ENCODE measurements at regions not wholly inside any gene's neighbourhood (a gene's known extent, or its start where the extent isn't known, plus 50 kb on each side); places are given as distances from the start of the nearest gene placed in this dataset.
A peak's percentile ranks its signal among the peaks of the same experiment; 100 is the strongest.
"Not testable (repeated sequence)": the region's sequence is repeated elsewhere in the genome, so short reads cannot be mapped to it uniquely, and the experiment has no call there.

- POLR2A ChIA-PET = interaction anchor here (1.1 kb wide), 1 partner anchor 1018 kb away, joined by 9 read pairs; no protein-coding TSS in a partner anchor
- H3K9me2 ChIP-seq; H3K9me3 ChIP-seq; H3K4me1 ChIP-seq (ENCODE audit: control insufficient read depth in 1 of 2, insufficient read depth in 2 of 2, low read depth in 1 of 2, low read length in 1 of 2); DNase-seq; H3K36me3 ChIP-seq (replicated peaks in 1 of 2; ENCODE audit: control insufficient read depth in 1 of 2, insufficient read depth in 2 of 2, low read length in 1 of 2); H2AFZ ChIP-seq (ENCODE audit: low read depth); CTCF ChIA-PET; H4K20me1 ChIP-seq (ENCODE audit: insufficient read depth); H3K27ac ChIP-seq (ENCODE audit: low read depth in 2 of 2, low read length in 1 of 2); H3K27me3 ChIP-seq (ENCODE audit: insufficient read depth); H3F3A ChIP-seq (replicated peaks; ENCODE audit: insufficient read depth): not testable (repeated sequence)
- Histone ChIP-seq H3K4me3 (ENCODE audit: low read depth in 2 of 2, low read length in 1 of 2) (peak overlapping the region in 1 of 2 experiments; percentile 65; a peak in 2 of 4 replicates), H3K4me2 (peak overlapping the region; percentile 67; the same call in 1 of the 2 replicates), H3K9ac (peak overlapping the region; percentile 79; the same call in 1 of the 2 replicates), H3K79me2 (ENCODE audit: insufficient read depth) (peaks cover 26% of the 10 kb centered on the region; the same call in 1 of the 2 replicates)
- WGBS (ENCODE audit: low lambda C conversion rate) = 78% methylated on average over 35 of the region's 35 CpGs
Measured at GRCh38 chr9:62798884-62799850, 1609.3 kb downstream of the SPATA31A7 start.

DNA sequence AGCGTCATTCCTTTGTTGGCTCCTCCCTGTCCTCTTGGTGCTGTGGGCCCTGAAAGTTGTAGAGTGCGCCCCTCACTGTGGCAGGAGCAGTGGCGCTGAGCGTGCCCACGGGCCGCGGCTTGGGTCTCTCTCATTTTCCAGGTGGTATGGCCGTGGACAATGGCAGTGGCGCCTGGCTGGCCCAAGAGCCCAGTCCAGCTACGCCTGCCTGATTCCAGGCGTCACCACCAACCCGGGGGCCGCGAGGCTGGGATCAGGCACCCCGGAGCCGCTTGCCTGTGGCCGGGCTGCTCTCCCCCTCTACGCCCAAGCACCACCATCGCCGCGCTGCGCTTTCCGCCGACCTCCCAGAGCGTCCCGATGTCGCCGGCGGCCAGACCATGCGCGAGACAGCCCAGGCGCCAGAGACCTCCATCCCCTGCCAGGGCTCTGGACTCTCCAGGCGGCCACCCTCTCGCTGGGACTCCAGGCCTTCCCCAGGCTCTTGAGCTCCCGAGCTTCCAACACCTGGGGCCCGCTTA, 1610.1 kb downstream of the SPATA31A7 start:
- DNase-seq; H3F3A ChIP-seq (replicated peaks; ENCODE audit: insufficient read depth); H3K9me3 ChIP-seq; CTCF ChIA-PET; H3K4me1 ChIP-seq (ENCODE audit: control insufficient read depth in 1 of 2, insufficient read depth in 2 of 2, low read depth in 1 of 2, low read length in 1 of 2); H3K27me3 ChIP-seq (ENCODE audit: insufficient read depth); H3K36me3 ChIP-seq (replicated peaks in 1 of 2; ENCODE audit: control insufficient read depth in 1 of 2, insufficient read depth in 2 of 2, low read length in 1 of 2); H3K9me2 ChIP-seq; H4K20me1 ChIP-seq (ENCODE audit: insufficient read depth): not testable (repeated sequence)
- peak; percentile 8; the same call in 1 of the 2 replicates for TF ChIP-seq MAX (IDR thresholded peaks at IDR 0.05; ENCODE audit: low read depth)
- POLR2A ChIA-PET = interaction anchor here (1.4 kb wide), 1 partner anchor 1018 kb away, joined by 4 read pairs; no protein-coding TSS in a partner anchor
- Histone ChIP-seq H3K4me3 (ENCODE audit: low read depth in 2 of 2, low read length in 1 of 2) (peak overlapping the region; percentile 52 to 65), H3K4me2 (peak overlapping the region; percentile 67), H3K79me2 (ENCODE audit: insufficient read depth) (peaks cover 26% of the 10 kb centered on the region; the same call in 1 of the 2 replicates), H3K9ac (peak overlapping the region; percentile 79), H3K27ac (ENCODE audit: low read depth in 2 of 2, low read length in 1 of 2) (peak overlapping the region in 1 of 2 experiments; percentile 60; a peak in 1 of 4 replicates), H2AFZ (ENCODE audit: low read depth) (peak overlapping the region; percentile 59; the same call in 1 of the 2 replicates)
- WGBS (ENCODE audit: low lambda C conversion rate) = 60% methylated on average over 26 of the region's 36 CpGs

DNA sequence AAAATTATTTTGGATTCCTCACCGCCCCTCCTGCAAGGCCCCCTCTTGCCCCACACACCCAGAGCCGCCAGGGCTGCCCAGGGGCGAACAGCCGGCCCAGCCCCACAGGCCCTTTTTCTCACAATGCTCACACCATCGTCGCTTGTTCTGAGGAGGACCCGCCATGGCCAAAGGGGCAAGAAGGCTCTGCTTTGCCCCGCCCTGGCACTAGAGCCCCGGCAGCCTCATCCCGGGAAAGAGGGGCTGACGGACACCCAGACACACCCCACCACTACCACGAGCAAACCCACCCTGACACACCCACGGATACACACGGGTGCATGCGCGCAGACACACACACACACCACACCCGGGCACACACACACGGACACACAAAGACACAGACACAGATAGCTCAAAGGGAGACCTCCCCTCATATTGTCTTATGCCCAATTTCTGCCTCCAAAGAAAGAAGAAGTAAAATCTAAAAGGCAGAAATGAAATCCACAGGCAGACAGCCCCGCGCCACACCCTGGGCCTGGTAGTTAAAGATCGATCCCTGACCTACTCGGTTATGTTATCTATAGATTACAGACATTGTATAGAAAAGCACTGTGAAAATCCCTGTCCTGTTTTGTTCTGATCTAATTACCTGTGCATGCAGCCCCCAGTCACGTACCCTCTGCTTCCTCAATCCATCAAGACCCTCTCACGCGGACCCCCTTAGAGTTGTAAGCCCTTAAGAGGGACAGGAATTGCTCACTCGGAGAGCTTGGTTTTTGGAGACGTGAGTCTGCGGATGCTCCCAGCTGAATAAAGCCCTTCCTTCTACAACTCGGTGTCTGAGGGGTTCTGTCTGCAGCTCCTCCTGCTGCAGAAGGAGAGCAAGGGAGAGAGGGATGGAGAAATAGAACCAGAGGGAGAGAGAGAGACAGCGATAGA, 1610.9 kb downstream of the SPATA31A7 start:
- H3K4me1 ChIP-seq (ENCODE audit: control insufficient read depth in 1 of 2, insufficient read depth in 2 of 2, low read depth in 1 of 2, low read length in 1 of 2); H4K20me1 ChIP-seq (ENCODE audit: insufficient read depth); H3K36me3 ChIP-seq (replicated peaks in 1 of 2; ENCODE audit: control insufficient read depth in 1 of 2, insufficient read depth in 2 of 2, low read length in 1 of 2); H3K27me3 ChIP-seq (ENCODE audit: insufficient read depth); H3F3A ChIP-seq (replicated peaks; ENCODE audit: insufficient read depth); H3K9me2 ChIP-seq; CTCF ChIA-PET; DNase-seq; H3K9me3 ChIP-seq: not testable (repeated sequence)
- peak overlapping the region; percentile 52 to 65 for H3K4me3 ChIP-seq (ENCODE audit: low read depth in 2 of 2, low read length in 1 of 2)
- peak overlapping the region; percentile 79 for H3K9ac ChIP-seq
- peak overlapping the region; percentile 66 for H2AFZ ChIP-seq (ENCODE audit: low read depth)
- 59% methylated on average over 29 of the region's 30 CpGs for WGBS (ENCODE audit: low lambda C conversion rate)
- peak overlapping the region; percentile 24 to 60; a peak in 3 of 4 replicates for H3K27ac ChIP-seq (ENCODE audit: low read depth in 2 of 2, low read length in 1 of 2)
- H3K79me2 ChIP-seq (ENCODE audit: insufficient read depth) = peaks cover 26% of the 10 kb centered on the region; the same call in 1 of the 2 replicates
- H3K4me2 ChIP-seq = peak overlapping the region; percentile 67
- POLR2A ChIA-PET = interaction anchor here (1.4 kb wide), 2 partner anchors 37 to 1017 kb away, joined by 4 read pairs; no protein-coding TSS in a partner anchor

GRCh38 chr9:62801372-62801811, 1611.6 kb downstream of the SPATA31A7 start:
- WGBS (ENCODE audit: low lambda C conversion rate) = 59% methylated on average over 15 of the region's 15 CpGs
- H4K20me1 ChIP-seq (ENCODE audit: insufficient read depth) = not testable (repeated sequence)

More at GRCh38 chr9:62801372-62801811, 1611.6 kb downstream of the SPATA31A7 start:
- H3K4me2 ChIP-seq = peak overlapping the region; percentile 67
- H2AFZ ChIP-seq (ENCODE audit: low read depth); H3K27me3 ChIP-seq (ENCODE audit: insufficient read depth); H3K9me2 ChIP-seq; H3K9me3 ChIP-seq; H3K36me3 ChIP-seq (replicated peaks in 1 of 2; ENCODE audit: control insufficient read depth in 1 of 2, insufficient read depth in 2 of 2, low read length in 1 of 2); H3K4me1 ChIP-seq (ENCODE audit: control insufficient read depth in 1 of 2, insufficient read depth in 2 of 2, low read depth in 1 of 2, low read length in 1 of 2); DNase-seq; CTCF ChIA-PET; H3K27ac ChIP-seq (ENCODE audit: low read depth in 2 of 2, low read length in 1 of 2); H3F3A ChIP-seq (replicated peaks; ENCODE audit: insufficient read depth): not testable (repeated sequence)
- H3K4me3 ChIP-seq (ENCODE audit: low read depth in 2 of 2, low read length in 1 of 2) = peak overlapping the region; percentile 52 to 65
- H3K79me2 ChIP-seq (ENCODE audit: insufficient read depth) = peaks cover 26% of the 10 kb centered on the region; the same call in 1 of the 2 replicates
- H3K9ac ChIP-seq = peak overlapping the region; percentile 79
- POLR2A ChIA-PET = interaction anchor here (1.4 kb wide), 2 partner anchors 37 to 1016 kb away, joined by 4 read pairs; no protein-coding TSS in a partner anchor
